IMR-90 (cell line): ENCODE measurements at regions not wholly inside any gene's neighbourhood (a gene's known extent, or its start where the extent isn't known, plus 50 kb on each side); places are given as distances from the start of the nearest gene placed in this dataset.

Experiments used
- ATAC-seq: fragments of 200-7000 bp; cut with Tn5 transposase; 2 replicates; pipeline ENCODE4 v1.9.1; 2020; ENCODE audit warnings: low read depth, mild to moderate bottlenecking, moderate library complexity
- BruUV-seq: library from RNA; stranded (reverse); fragments of 400-500 nt; replicated peaks from 2 replicates; lab custom pipeline; 2021; lab: Mats Ljungman, UMichigan
- CTCF ChIA-PET: fragments of 300-600 bp; formaldehyde crosslinking; extraction: SDS; loops from one replicate; lab custom pipeline; 2021; ENCODE audit warnings: antibody characterized with exemption; lab: Yijun Ruan, JAX
- POLR2A ChIA-PET: fragments of 300-600 bp; sonication (Branson Sonifier 250); formaldehyde crosslinking; loops from one replicate; lab custom pipeline; 2022; ENCODE audit warnings: antibody characterized with exemption; ENCODE audit not compliant: unreplicated experiment; lab: Charles Lee
- DNase-seq: peaks from one replicate; pipeline ENCODE4 v3.0.0; 2013
- H2AFZ ChIP-seq: replicated peaks from 2 replicates; pipeline ENCODE3; 2013; ENCODE audit warnings: low read length, mild to moderate bottlenecking; ENCODE audit not compliant: poor library complexity
- H2AK5ac ChIP-seq: 2 replicates; pipeline ENCODE4 v1.6.1; 2013; ENCODE audit warnings: low read depth, low read length, inconsistent platforms
- H2AK9ac ChIP-seq: replicated peaks from 2 replicates; pipeline ENCODE3; 2013; ENCODE audit warnings: mild to moderate bottlenecking, low read depth, low read length, moderate library complexity; ENCODE audit not compliant: poor library complexity
- H2BK120ac ChIP-seq: 2 replicates; pipeline ENCODE4 v1.6.1; 2013; ENCODE audit warnings: low read depth, low read length, inconsistent platforms
- H2BK15ac ChIP-seq: 3 replicates; pipeline ENCODE4 v1.6.1; 2013; ENCODE audit warnings: low read depth, low read length, inconsistent platforms
- H2BK20ac ChIP-seq: 2 replicates; pipeline ENCODE4 v1.6.1; 2013; ENCODE audit warnings: low read depth, mild to moderate bottlenecking, inconsistent platforms, low read length, moderate library complexity
- H2BK5ac ChIP-seq: 2 replicates; pipeline ENCODE4 v1.6.1; 2013; ENCODE audit warnings: mild to moderate bottlenecking, low read depth, low read length, inconsistent platforms; ENCODE audit not compliant: poor library complexity, severe bottlenecking
- H3K14ac ChIP-seq: replicated peaks from 2 replicates; pipeline ENCODE4 v1.6.1; 2013; ENCODE audit warnings: low read depth, low read length, inconsistent platforms
- H3K18ac ChIP-seq: 2 replicates; pipeline ENCODE4 v1.6.1; 2013; ENCODE audit warnings: low read depth, low read length, control low read depth
- H3K23ac ChIP-seq: 2 replicates; pipeline ENCODE4 v1.6.1; 2013; ENCODE audit warnings: low read depth, low read length, inconsistent platforms
- H3K27ac ChIP-seq: 2 replicates; pipeline ENCODE4 v1.5.1; 2013; ENCODE audit warnings: mild to moderate bottlenecking, control low read depth, low read length; ENCODE audit not compliant: insufficient read depth
- H3K27me3 ChIP-seq: 2 replicates; pipeline ENCODE4 v1.6.1; 2013; ENCODE audit warnings: low read length; ENCODE audit not compliant: control insufficient read depth, insufficient read depth
- H3K36me3 ChIP-seq: 2 replicates; pipeline ENCODE4 v1.6.1; 2013; ENCODE audit warnings: low read length, mixed read lengths; ENCODE audit not compliant: control insufficient read depth, insufficient read depth
- H3K4ac ChIP-seq: 2 replicates; pipeline ENCODE4 v1.6.1; 2013; ENCODE audit warnings: low read depth, low read length, inconsistent platforms
- H3K4me1 ChIP-seq: 2 replicates; pipeline ENCODE4 v1.6.1; 2013; ENCODE audit warnings: low read length, mixed read lengths; ENCODE audit not compliant: control insufficient read depth, insufficient read depth
- H3K4me2 ChIP-seq: 2 replicates; pipeline ENCODE4 v1.6.1; 2013; ENCODE audit warnings: low read depth, mild to moderate bottlenecking, control low read depth, low read length, moderate library complexity
- H3K4me3 ChIP-seq: 2 replicates; pipeline ENCODE4 v1.5.1; 2013; ENCODE audit warnings: low read depth, mild to moderate bottlenecking, control low read depth, low read length, moderate library complexity; ENCODE audit not compliant: insufficient read depth
- H3K56ac ChIP-seq: 2 replicates; pipeline ENCODE4 v1.6.1; 2013; ENCODE audit warnings: low read length, inconsistent platforms; ENCODE audit not compliant: insufficient read depth; ENCODE audit errors: extremely low read depth
- H3K79me1 ChIP-seq, 2 experiments: 2 replicates each; pipeline ENCODE4 v1.6.1; 2013; ENCODE audit warnings: low read length in 2 of 2, inconsistent platforms in 1 of 2, low read depth in 1 of 2
- H3K9ac ChIP-seq: 2 replicates; pipeline ENCODE4 v1.6.1; 2013; ENCODE audit warnings: low read depth, low read length, control low read depth
- H3K9me1 ChIP-seq: 2 replicates; pipeline ENCODE4 v1.6.1; 2013; ENCODE audit warnings: low read length, inconsistent platforms; ENCODE audit not compliant: insufficient read depth
- H3K9me3 ChIP-seq: 2 replicates; pipeline ENCODE4 v1.6.1; 2013; ENCODE audit warnings: low read length; ENCODE audit not compliant: control insufficient read depth, insufficient read depth
- H4K20me1 ChIP-seq: 2 replicates; pipeline ENCODE4 v1.6.1; 2013; ENCODE audit warnings: low read length, inconsistent platforms; ENCODE audit not compliant: insufficient read depth
- H4K5ac ChIP-seq: 2 replicates; pipeline ENCODE4 v1.6.1; 2013; ENCODE audit warnings: mild to moderate bottlenecking, low read depth, low read length, control low read depth
- H4K8ac ChIP-seq, 2 experiments: 2 replicates each; pipeline ENCODE4 v1.6.1; 2013; ENCODE audit warnings: low read depth in 2 of 2, low read length in 2 of 2, control low read depth in 1 of 2, inconsistent platforms in 1 of 2
- H4K91ac ChIP-seq: 2 replicates; pipeline ENCODE4 v1.6.1; 2013; ENCODE audit warnings: low read depth, low read length, inconsistent platforms; ENCODE audit not compliant: insufficient read depth
- BHLHE40 ChIP-seq: fragments of 150-350 bp; IDR thresholded peaks from 2 replicates; pipeline ENCODE4 v1.6.1; 2016; ENCODE audit warnings: mild to moderate bottlenecking, low read depth, low read length
- CEBPB ChIP-seq: IDR thresholded peaks from 2 replicates; pipeline ENCODE4 v1.6.1; 2012; ENCODE audit warnings: low read depth, low read length, improper control_type of control experiment
- CTCF ChIP-seq: conservative IDR thresholded peaks from 2 replicates; pipeline ENCODE4 v1.5.1; 2012; ENCODE audit warnings: mild to moderate bottlenecking, low read depth, low read length, improper control_type of control experiment
- FOS ChIP-seq: fragments of 150-350 bp; IDR thresholded peaks from 2 replicates; pipeline ENCODE4 v1.6.1; 2016; ENCODE audit warnings: low read depth, low read length
- MAFK ChIP-seq: IDR thresholded peaks from 2 replicates; pipeline ENCODE4 v1.6.1; 2012; ENCODE audit warnings: low read depth, low read length, improper control_type of control experiment
- MAZ ChIP-seq: IDR thresholded peaks from 2 replicates; pipeline ENCODE4 v1.6.1; 2012; ENCODE audit warnings: low read depth, mild to moderate bottlenecking, low read length, improper control_type of control experiment, moderate library complexity, borderline replicate concordance
- NFE2L2 ChIP-seq: fragments of 150-350 bp; IDR thresholded peaks from 2 replicates; pipeline ENCODE4 v1.6.1; 2016; ENCODE audit warnings: low read depth, mild to moderate bottlenecking, low read length
- POLR2A ChIP-seq: IDR thresholded peaks from 2 replicates; pipeline ENCODE4 v1.6.1; 2012; ENCODE audit warnings: mild to moderate bottlenecking, low read depth, low read length
- RAD21 ChIP-seq: IDR thresholded peaks from 2 replicates; pipeline ENCODE4 v1.6.1; 2012; ENCODE audit warnings: low read length, improper control_type of control experiment
- RCOR1 ChIP-seq: IDR thresholded peaks from 2 replicates; pipeline ENCODE4 v1.6.1; 2012; ENCODE audit warnings: mild to moderate bottlenecking, low read length, improper control_type of control experiment; ENCODE audit not compliant: insufficient replicate concordance
- RFX5 ChIP-seq: IDR thresholded peaks from 2 replicates; pipeline ENCODE4 v1.8.0; 2012; ENCODE audit warnings: low read depth, mild to moderate bottlenecking, low read length, moderate library complexity
- SMC3 ChIP-seq: fragments of 150-350 bp; IDR thresholded peaks from 2 replicates; pipeline ENCODE4 v1.6.1; 2016; ENCODE audit warnings: low read depth, mild to moderate bottlenecking, antibody characterized with exemption, low read length, moderate library complexity
- WGBS, 2 experiments: methylation state at CpG; one replicate each; pipeline versions ENCODE4 v1.1.5 to v1.1.7; 2013; ENCODE audit warnings: missing lambda C conversion rate in 2 of 2; ENCODE audit not compliant: insufficient read length in 1 of 2; ENCODE audit errors: extremely low coverage in 2 of 2; 5-methylcytosine and 5-hydroxymethylcytosine counted together
- dilution Hi-C: fragments of 300-500 bp; cut with HindIII; formaldehyde crosslinking; loops from one replicate; pipeline ENCODE4 v1.14.3; 2018; ENCODE audit warnings: low sequenced_read_pairs; ENCODE audit not compliant: unreplicated experiment
- in situ Hi-C: fragments of 300-500 bp; cut with MboI; formaldehyde crosslinking; loops from 3 replicates; pipeline ENCODE4 v1.14.3; 2019; ENCODE audit warnings: low sequenced_read_pairs, inconsistent platforms, mixed read lengths
- intact Hi-C: fragments of 100-400 bp; cut with micrococcal nuclease; formaldehyde crosslinking; loops from 2 replicates; pipeline ENCODE4 v1.10.0; 2022
- TF ChIP-seq, protein P1 (sequence below): fragments of 150-350 bp; IDR thresholded peaks from 2 replicates; pipeline ENCODE4 v1.6.1; 2017; ENCODE audit warnings: mild to moderate bottlenecking, antibody characterized with exemption, low read length, low read depth
- TF ChIP-seq, protein P2 (sequence below): fragments of 150-350 bp; IDR thresholded peaks from 2 replicates; pipeline ENCODE4 v1.6.1; 2016; ENCODE audit warnings: low read depth, mild to moderate bottlenecking, low read length, moderate library complexity, borderline replicate concordance

DNA sequence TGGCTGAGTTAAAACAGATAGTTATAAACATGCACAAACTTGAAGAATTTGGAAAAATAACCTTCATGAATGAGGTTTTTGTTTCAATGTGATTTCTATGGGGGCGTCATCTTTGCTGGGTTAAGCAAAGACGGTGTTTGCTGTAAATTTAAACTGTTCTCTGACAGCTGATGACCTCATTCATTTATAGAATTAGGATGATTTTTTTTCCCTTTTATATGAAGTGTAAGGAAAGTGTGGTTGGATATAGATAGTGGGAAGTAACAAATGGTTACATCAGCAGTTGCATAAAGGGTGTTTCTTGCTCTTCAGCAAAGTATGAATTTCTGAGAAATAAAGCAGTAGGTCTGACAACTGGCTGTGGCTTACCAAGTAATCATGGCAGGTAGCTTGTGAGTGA, 137.2 kb upstream of the CENPW start:
- H3K9me3 ChIP-seq = no peaks in the 10 kb centered on the region
- no peaks in the 10 kb centered on the region for H3K9me1 ChIP-seq
- intact Hi-C loops (no loop called here), in situ Hi-C loops (no loop called here), dilution Hi-C loops (no loop called here)
- BruUV-seq = no TSS peak
- no peak overlapping the region for H2AK5ac ChIP-seq
- H3K4me1 ChIP-seq = no peaks in the 10 kb centered on the region
- POLR2A ChIA-PET = no interaction called here
- H3K36me3 ChIP-seq = no peaks in the 10 kb centered on the region
- H3K9ac ChIP-seq = no peak overlapping the region
- H4K20me1 ChIP-seq = no peaks in the 10 kb centered on the region
- no peaks in the 10 kb centered on the region for H3K27me3 ChIP-seq
- H4K5ac ChIP-seq = no peak overlapping the region
- no peak overlapping the region for H3K23ac ChIP-seq
- no peak overlapping the region for H2BK20ac ChIP-seq
- H2BK15ac ChIP-seq = no peak overlapping the region
- no peak overlapping the region for H3K18ac ChIP-seq
- no peak overlapping the region for H3K56ac ChIP-seq
- H3K79me1 ChIP-seq = no peaks in the 10 kb centered on the region
- H2BK5ac ChIP-seq = no peak overlapping the region
- no peak overlapping the region for H3K4me2 ChIP-seq
- WGBS, 2 experiments = no CpG with 5 or more reads among the region's 2 CpGs
- DNase-seq (no peak), ATAC-seq (no peak)
- no peak overlapping the region for H2AFZ ChIP-seq
- no peak overlapping the region for H3K27ac ChIP-seq
- no peak overlapping the region for H3K4me3 ChIP-seq
- CTCF ChIA-PET = no interaction called here
- no peak overlapping the region for H4K8ac ChIP-seq
- H4K91ac ChIP-seq = no peak overlapping the region
- H2AK9ac ChIP-seq = no peak overlapping the region
- no peak overlapping the region for H2BK120ac ChIP-seq
- no peak overlapping the region for H3K14ac ChIP-seq
- TF ChIP-seq BHLHE40 (no peak), MAZ (no peak), CEBPB (no peak), RCOR1 (no peak), RAD21 (no peak), SMC3 (no peak), POLR2A (no peak), MAFK (no peak), RFX5 (no peak), FOS (no peak), NFE2L2 (no peak), CTCF (no peak)
- TF ChIP-seq, protein P1, sequence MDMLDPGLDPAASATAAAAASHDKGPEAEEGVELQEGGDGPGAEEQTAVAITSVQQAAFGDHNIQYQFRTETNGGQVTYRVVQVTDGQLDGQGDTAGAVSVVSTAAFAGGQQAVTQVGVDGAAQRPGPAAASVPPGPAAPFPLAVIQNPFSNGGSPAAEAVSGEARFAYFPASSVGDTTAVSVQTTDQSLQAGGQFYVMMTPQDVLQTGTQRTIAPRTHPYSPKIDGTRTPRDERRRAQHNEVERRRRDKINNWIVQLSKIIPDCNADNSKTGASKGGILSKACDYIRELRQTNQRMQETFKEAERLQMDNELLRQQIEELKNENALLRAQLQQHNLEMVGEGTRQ = no peak
- TF ChIP-seq, protein P2, sequence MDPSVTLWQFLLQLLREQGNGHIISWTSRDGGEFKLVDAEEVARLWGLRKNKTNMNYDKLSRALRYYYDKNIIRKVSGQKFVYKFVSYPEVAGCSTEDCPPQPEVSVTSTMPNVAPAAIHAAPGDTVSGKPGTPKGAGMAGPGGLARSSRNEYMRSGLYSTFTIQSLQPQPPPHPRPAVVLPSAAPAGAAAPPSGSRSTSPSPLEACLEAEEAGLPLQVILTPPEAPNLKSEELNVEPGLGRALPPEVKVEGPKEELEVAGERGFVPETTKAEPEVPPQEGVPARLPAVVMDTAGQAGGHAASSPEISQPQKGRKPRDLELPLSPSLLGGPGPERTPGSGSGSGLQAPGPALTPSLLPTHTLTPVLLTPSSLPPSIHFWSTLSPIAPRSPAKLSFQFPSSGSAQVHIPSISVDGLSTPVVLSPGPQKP = no peak
- H3K4ac ChIP-seq = no peak overlapping the region
